Stomach smooth muscle (tissue), 2 donors: ENCODE measurements at regions not wholly inside any gene's neighbourhood (a gene's known extent, or its start where the extent isn't known, plus 50 kb on each side); places are given as distances from the start of the nearest gene placed in this dataset.
"Not testable (repeated sequence)": the region's sequence is repeated elsewhere in the genome, so short reads cannot be mapped to it uniquely, and the experiment has no call there.

Experiments
- H3K27ac ChIP-seq: one replicate; pipeline ENCODE4 v1.7.0; 2013; ENCODE audit warnings: mild to moderate bottlenecking, low read length, inconsistent platforms
- H3K27me3 ChIP-seq, 2 donors: one replicate each; pipeline ENCODE4 v1.7.0; 2013; ENCODE audit warnings: low read length in 2 of 2; ENCODE audit not compliant: insufficient read depth in 2 of 2, control insufficient read depth in 1 of 2
- H3K36me3 ChIP-seq, 2 donors: one replicate each; pipeline ENCODE4 v1.7.0; 2013; ENCODE audit warnings: low read length in 2 of 2; ENCODE audit not compliant: control insufficient read depth in 2 of 2, insufficient read depth in 2 of 2
- H3K4me1 ChIP-seq: one replicate; pipeline ENCODE4 v1.7.0; 2013; ENCODE audit warnings: low read length; ENCODE audit not compliant: control insufficient read depth, insufficient read depth
- H3K4me3 ChIP-seq, 2 donors: one replicate each; pipeline ENCODE4 v1.7.0; 2013; ENCODE audit warnings: low read length in 2 of 2
- H3K9ac ChIP-seq, 2 donors: one replicate each; pipeline ENCODE4 v1.7.0; 2013; ENCODE audit warnings: low read length in 2 of 2, mild to moderate bottlenecking in 1 of 2
- H3K9me3 ChIP-seq, 2 donors: one replicate each; pipeline ENCODE4 v1.7.0; 2013; ENCODE audit warnings: low read length in 2 of 2; ENCODE audit not compliant: control insufficient read depth in 2 of 2
- donor health status: healthy.
- donor health status: Pancreatic carcinoma.

DNA sequence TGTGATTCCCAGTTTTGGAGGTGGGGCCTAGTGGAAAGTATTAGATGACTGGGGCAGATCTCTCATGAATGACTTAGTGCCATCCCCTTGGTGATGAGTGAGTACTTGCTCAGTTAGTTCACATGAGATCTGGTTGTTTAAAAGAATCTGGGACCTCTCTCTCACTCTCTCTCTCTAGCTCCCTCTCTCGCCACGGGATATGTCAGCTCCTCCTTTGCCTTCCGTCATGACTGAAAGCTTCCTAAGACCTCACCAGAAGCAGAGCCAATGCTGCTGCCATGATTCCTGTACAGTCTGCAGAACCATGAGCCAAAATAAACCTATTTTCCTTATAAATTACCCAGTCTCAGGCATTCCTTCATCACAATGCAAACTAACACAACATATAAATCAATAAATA is 176.7 kb downstream of the PRELID2 start:
- H3K36me3 ChIP-seq = no peaks in the 10 kb centered on the region
- no peak overlapping the region for H3K9ac ChIP-seq
- no peaks in the 10 kb centered on the region for H3K9me3 ChIP-seq
- no peak overlapping the region for H3K27ac ChIP-seq
- H3K4me1 ChIP-seq = peaks cover 4% of the 10 kb centered on the region
- no peak overlapping the region for H3K4me3 ChIP-seq
- no peaks in the 10 kb centered on the region for H3K27me3 ChIP-seq

DNA sequence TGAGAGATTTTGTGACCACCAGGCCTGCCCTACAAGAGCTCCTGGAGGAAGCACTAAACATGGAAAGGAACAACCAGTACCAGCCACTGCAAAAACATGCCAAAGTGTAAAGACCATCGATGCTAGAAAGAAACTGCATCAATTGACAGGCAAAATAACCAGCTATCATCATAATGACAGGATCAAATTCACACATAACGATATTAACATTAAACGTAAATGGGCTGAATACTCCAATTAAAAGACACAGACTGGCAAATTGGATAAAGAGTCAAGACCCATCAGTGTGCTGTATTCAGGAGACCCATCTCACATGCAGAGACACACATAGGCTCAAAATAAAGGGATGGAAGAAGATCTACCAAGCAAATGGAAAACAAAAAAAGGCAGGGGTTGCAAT is 182.4 kb downstream of the PRELID2 start:
- H3K27me3 ChIP-seq, H3K4me1 ChIP-seq, H3K36me3 ChIP-seq, H3K9me3 ChIP-seq, H3K9ac ChIP-seq, H3K4me3 ChIP-seq, H3K27ac ChIP-seq: not testable (repeated sequence)

DNA sequence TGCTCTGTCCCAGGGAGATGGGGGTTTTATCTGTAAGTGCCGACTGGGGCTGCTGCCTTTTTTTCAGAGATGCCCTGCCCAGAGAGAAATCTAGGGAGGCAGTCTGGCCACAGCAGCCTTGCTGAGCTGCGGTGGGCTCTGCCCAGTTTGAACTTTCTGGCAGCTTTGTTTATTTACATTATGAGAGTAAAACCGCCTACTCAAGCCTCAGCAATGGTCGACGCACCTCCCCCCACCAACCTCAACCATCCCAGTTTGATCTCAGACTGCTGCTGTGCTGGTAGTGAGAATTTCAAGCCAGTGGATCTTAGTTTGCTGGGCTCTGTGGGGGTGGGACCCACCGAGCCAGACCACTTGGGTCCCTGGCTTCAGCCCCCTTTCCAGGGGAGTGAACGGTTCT is 188.0 kb downstream of the PRELID2 start:
- not testable (repeated sequence) for H3K27me3 ChIP-seq, H3K36me3 ChIP-seq

GRCh38 chr5:145643214-145643613 is 191.9 kb downstream of the PRELID2 start:
- not testable (repeated sequence) for H3K27me3 ChIP-seq, H3K27ac ChIP-seq, H3K36me3 ChIP-seq, H3K9ac ChIP-seq, H3K4me3 ChIP-seq, H3K4me1 ChIP-seq, H3K9me3 ChIP-seq

More for the DNA sequence above, 188.0 kb downstream of the PRELID2 start:
- H3K4me1 ChIP-seq, H3K27ac ChIP-seq, H3K9ac ChIP-seq, H3K9me3 ChIP-seq, H3K4me3 ChIP-seq: not testable (repeated sequence)

DNA sequence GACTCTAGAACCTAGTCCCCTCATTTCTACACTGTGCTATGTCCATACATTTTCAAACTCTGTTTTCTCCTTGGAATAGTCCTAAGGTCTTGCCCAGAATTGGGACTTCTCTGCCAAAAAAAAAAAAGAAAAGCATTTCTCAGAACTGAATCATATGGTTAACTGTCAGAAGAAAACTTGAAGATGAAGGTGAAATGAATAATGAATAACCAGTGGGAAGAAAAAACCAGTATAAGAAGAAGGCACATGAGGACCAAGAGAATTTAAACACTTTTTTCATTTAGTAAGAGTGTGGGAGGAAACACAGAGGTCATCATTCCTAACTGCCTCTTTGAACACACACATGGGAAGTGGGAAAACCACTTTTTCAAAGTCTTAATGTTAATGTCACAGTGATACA is 197.7 kb downstream of the PRELID2 start:
- no peaks in the 10 kb centered on the region for H3K9me3 ChIP-seq
- H3K36me3 ChIP-seq = no peaks in the 10 kb centered on the region
- H3K4me1 ChIP-seq = no peaks in the 10 kb centered on the region
- H3K27ac ChIP-seq = no peak overlapping the region
- H3K4me3 ChIP-seq = no peak overlapping the region
- no peaks in the 10 kb centered on the region for H3K27me3 ChIP-seq
- no peak overlapping the region for H3K9ac ChIP-seq

GRCh38 chr5:145636371-145636770 is 198.8 kb downstream of the PRELID2 start:
- Histone ChIP-seq H3K9me3 (no peaks in the 10 kb centered on the region), H3K4me3 (no peak overlapping the region), H3K27ac (no peak overlapping the region), H3K4me1 (no peaks in the 10 kb centered on the region), H3K27me3 (no peaks in the 10 kb centered on the region), H3K9ac (no peak overlapping the region), H3K36me3 (no peaks in the 10 kb centered on the region)

DNA sequence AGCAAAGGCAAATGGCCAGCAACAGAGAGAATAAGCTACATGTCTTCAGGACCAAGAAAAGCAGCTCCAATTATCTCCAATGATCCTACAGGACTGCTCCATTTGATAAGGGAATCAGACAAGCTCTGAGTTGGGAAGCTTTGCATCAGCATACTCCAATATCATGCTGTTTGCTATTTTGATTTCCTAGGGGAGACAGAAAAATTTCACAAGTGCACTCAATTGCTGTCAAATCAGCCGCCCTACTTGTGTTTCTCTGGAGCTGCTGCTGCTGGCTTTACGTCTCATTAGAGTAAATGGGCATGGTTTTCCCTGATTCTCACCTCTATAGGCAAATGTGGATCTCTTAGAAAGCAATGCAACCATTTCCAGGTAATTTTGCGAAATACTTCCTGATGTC is 201.7 kb downstream of the PRELID2 start:
- Histone ChIP-seq H3K9ac (no peak overlapping the region), H3K27ac (no peak overlapping the region), H3K9me3 (no peaks in the 10 kb centered on the region), H3K27me3 (no peaks in the 10 kb centered on the region), H3K4me3 (no peak overlapping the region), H3K36me3 (no peaks in the 10 kb centered on the region), H3K4me1 (no peaks in the 10 kb centered on the region)

- no peak overlapping the region for H3K27ac ChIP-seq
- no peak overlapping the region for H3K9ac ChIP-seq
- H3K4me3 ChIP-seq = no peak overlapping the region
- no peaks in the 10 kb centered on the region for H3K27me3 ChIP-seq
- no peaks in the 10 kb centered on the region for H3K36me3 ChIP-seq
- H3K4me1 ChIP-seq = no peaks in the 10 kb centered on the region
- no peaks in the 10 kb centered on the region for H3K9me3 ChIP-seq
Observed at GRCh38 chr5:145632701-145633100, 202.4 kb downstream of the PRELID2 start.

DNA sequence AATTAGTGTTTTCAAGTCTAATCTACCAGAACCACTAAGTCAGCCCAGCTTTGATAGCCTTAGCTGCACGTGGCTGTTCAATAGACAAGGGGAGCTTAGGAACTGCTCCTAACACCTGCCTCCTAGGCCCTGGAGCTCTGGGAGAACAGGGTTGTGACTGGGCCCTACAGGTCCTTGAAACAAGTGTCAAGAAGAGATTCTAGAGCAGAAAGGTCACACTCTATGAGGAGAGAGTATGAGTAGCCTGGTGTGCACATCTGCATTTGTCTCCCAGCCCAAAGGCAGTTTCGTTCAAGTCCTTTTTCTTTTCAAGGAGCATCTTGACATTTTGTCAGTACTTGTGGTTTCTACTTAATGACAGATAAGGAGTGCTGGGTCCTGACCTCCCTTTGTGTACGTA is 206.1 kb downstream of the PRELID2 start:
- Histone ChIP-seq H3K4me3 (no peak overlapping the region), H3K9ac (no peak overlapping the region), H3K27ac (no peak overlapping the region), H3K27me3 (no peaks in the 10 kb centered on the region), H3K4me1 (no peaks in the 10 kb centered on the region), H3K9me3 (no peaks in the 10 kb centered on the region), H3K36me3 (no peaks in the 10 kb centered on the region)

- Histone ChIP-seq H3K36me3 (no peaks in the 10 kb centered on the region), H3K4me1 (no peaks in the 10 kb centered on the region), H3K27ac (no peak overlapping the region), H3K4me3 (no peak overlapping the region), H3K9me3 (no peaks in the 10 kb centered on the region), H3K27me3 (no peaks in the 10 kb centered on the region), H3K9ac (no peak overlapping the region)
Observed at GRCh38 chr5:145628525-145628924, 206.6 kb downstream of the PRELID2 start.

DNA sequence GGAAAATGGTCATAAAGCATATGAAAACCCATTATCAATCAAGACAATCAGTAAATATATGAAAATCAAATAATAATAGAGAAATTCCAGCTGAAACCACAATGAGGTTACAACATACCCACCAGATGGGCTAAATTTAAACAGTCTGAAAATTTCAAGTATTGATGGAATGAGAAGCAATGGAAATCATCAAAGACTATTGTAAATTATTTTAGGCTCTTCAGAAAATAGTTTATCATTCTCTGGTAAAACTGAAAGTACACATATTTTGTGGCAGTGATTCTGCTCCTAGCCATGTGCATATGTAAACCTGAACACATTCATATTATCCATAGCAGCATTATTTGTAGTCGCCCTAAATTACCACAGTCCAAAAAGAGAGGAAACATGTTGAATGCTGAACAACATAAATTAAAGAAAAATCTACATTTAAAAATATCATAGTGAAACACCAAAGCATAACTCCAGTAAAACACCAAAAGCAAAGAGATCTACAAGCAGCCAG is 215.3 kb downstream of the PRELID2 start:
- Histone ChIP-seq H3K4me1 (no peaks in the 10 kb centered on the region), H3K4me3 (no peak overlapping the region), H3K27ac (no peak overlapping the region), H3K9me3 (no peaks in the 10 kb centered on the region), H3K27me3 (no peaks in the 10 kb centered on the region), H3K9ac (no peak overlapping the region), H3K36me3 (no peaks in the 10 kb centered on the region)

DNA sequence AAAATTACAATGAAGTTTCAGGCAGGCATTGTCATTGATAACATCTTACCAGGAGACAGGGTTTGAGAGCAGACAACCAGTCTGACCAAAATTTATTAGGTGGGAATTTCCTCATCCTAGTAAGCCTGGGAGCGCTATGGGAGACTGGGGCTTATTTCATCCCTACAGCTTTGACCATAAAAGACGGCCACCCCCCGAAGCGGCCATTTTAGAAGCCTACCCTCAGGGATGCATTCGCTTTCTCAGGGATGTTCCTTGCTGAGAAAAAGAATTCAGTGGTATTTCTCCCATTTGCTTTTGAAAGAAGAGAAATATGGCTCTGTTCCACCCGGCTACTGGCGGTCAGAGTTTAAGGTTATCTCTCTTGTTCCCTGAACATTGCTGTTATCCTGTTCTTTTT is 218.4 kb downstream of the PRELID2 start:
- not testable (repeated sequence) for H3K27me3 ChIP-seq, H3K36me3 ChIP-seq, H3K9ac ChIP-seq, H3K4me1 ChIP-seq, H3K27ac ChIP-seq, H3K4me3 ChIP-seq, H3K9me3 ChIP-seq
